Naive thymus-derived CD4-positive, alpha-beta T cell (primary cell): ENCODE measurements at regions not wholly inside any gene's neighbourhood (a gene's known extent, or its start where the extent isn't known, plus 50 kb on each side); places are given as distances from the start of the nearest gene placed in this dataset.

Source experiments
- ATAC-seq: fragments of 150-1000 bp; cut with Tn5 transposase; 2 replicates; pipeline ENCODE4 v1.10.0; 2021; ENCODE audit warnings: mild to moderate bottlenecking, moderate library complexity
- CTCF ChIA-PET: fragments of 350-600 bp; sonication (Branson Sonifier 250); formaldehyde crosslinking; loops from one replicate; lab custom pipeline; 2021; ENCODE audit warnings: antibody characterized with exemption; lab: Charles Lee
- POLR2A ChIA-PET: fragments of 350-600 bp; sonication (Branson Sonifier 250); formaldehyde crosslinking; loops from one replicate; lab custom pipeline; 2021; ENCODE audit warnings: antibody characterized with exemption, inconsistent platforms; lab: Charles Lee
- DNase-seq, 9 donors: peaks; one replicate each; pipeline versions ENCODE4 v3.0.0 to v3.0.0-alpha.2; 2020 to 2022; ENCODE audit warnings: mixed read lengths in 1 of 9
- H3K27ac ChIP-seq: one replicate; pipeline ENCODE4 v1.7.0; 2013; ENCODE audit warnings: mild to moderate bottlenecking, low read depth, low read length, moderate library complexity
- H3K27me3 ChIP-seq, 2 donors: one replicate each; pipeline ENCODE4 v1.7.0; 2013; ENCODE audit warnings: low read length in 2 of 2, mild to moderate bottlenecking in 2 of 2, moderate library complexity in 2 of 2; ENCODE audit not compliant: control insufficient read depth in 2 of 2, insufficient read depth in 2 of 2
- H3K36me3 ChIP-seq, 3 experiments: 1 replicate in 2 of 3; 2 replicates in 1 of 3; pipeline ENCODE4 v1.7.0; 2013; ENCODE audit warnings: low read length in 3 of 3, mild to moderate bottlenecking in 3 of 3, moderate library complexity in 1 of 3; ENCODE audit not compliant: insufficient read depth in 3 of 3, control insufficient read depth in 2 of 3
- H3K4me1 ChIP-seq, 2 donors: one replicate each; pipeline ENCODE4 v1.7.0; 2013; ENCODE audit warnings: low read length in 2 of 2, mild to moderate bottlenecking in 2 of 2, moderate library complexity in 1 of 2; ENCODE audit not compliant: control insufficient read depth in 2 of 2, insufficient read depth in 2 of 2
- H3K4me3 ChIP-seq: 2 replicates; pipeline ENCODE4 v1.7.0; 2013; ENCODE audit warnings: mild to moderate bottlenecking, low read length
- H3K9me3 ChIP-seq, 3 experiments: 1 replicate in 2 of 3; 2 replicates in 1 of 3; pipeline ENCODE4 v1.7.0; 2013; ENCODE audit warnings: low read length in 3 of 3; ENCODE audit not compliant: control insufficient read depth in 2 of 3
- H3K27ac Mint-ChIP-seq, 9 donors: one replicate each; pipeline ENCODE4 v1.8.0; 2020 to 2022; ENCODE audit warnings: mixed read lengths in 9 of 9, mild to moderate bottlenecking in 8 of 9, moderate library complexity in 5 of 9, inconsistent platforms in 2 of 9
- H3K27me3 Mint-ChIP-seq, 5 donors: one replicate each; pipeline ENCODE4 v1.8.0; 2021 to 2022; ENCODE audit warnings: mixed read lengths in 5 of 5, mild to moderate bottlenecking in 1 of 5
- H3K36me3 Mint-ChIP-seq, 5 donors: one replicate each; pipeline ENCODE4 v1.8.0; 2020 to 2022; ENCODE audit warnings: mixed read lengths in 5 of 5, mild to moderate bottlenecking in 3 of 5, inconsistent platforms in 1 of 5
- H3K4me1 Mint-ChIP-seq, 7 donors: one replicate each; pipeline ENCODE4 v1.8.0; 2020 to 2022; ENCODE audit warnings: mixed read lengths in 7 of 7, mild to moderate bottlenecking in 3 of 7, inconsistent platforms in 1 of 7
- H3K4me3 Mint-ChIP-seq, 10 donors: one replicate each; pipeline ENCODE4 v1.8.0; 2020 to 2022; ENCODE audit warnings: mild to moderate bottlenecking in 10 of 10, mixed read lengths in 10 of 10, moderate library complexity in 6 of 10, inconsistent platforms in 2 of 10
- H3K9me3 Mint-ChIP-seq, 11 donors: one replicate each; pipeline ENCODE4 v1.8.0; 2020 to 2022; ENCODE audit warnings: mixed read lengths in 11 of 11, mild to moderate bottlenecking in 4 of 11, inconsistent platforms in 1 of 11, moderate library complexity in 1 of 11
- intact Hi-C, 2 donors: fragments of 100-400 bp; cut with micrococcal nuclease; formaldehyde crosslinking; loops; one replicate each; pipeline ENCODE4 v1.15.1; 2023

DNA sequence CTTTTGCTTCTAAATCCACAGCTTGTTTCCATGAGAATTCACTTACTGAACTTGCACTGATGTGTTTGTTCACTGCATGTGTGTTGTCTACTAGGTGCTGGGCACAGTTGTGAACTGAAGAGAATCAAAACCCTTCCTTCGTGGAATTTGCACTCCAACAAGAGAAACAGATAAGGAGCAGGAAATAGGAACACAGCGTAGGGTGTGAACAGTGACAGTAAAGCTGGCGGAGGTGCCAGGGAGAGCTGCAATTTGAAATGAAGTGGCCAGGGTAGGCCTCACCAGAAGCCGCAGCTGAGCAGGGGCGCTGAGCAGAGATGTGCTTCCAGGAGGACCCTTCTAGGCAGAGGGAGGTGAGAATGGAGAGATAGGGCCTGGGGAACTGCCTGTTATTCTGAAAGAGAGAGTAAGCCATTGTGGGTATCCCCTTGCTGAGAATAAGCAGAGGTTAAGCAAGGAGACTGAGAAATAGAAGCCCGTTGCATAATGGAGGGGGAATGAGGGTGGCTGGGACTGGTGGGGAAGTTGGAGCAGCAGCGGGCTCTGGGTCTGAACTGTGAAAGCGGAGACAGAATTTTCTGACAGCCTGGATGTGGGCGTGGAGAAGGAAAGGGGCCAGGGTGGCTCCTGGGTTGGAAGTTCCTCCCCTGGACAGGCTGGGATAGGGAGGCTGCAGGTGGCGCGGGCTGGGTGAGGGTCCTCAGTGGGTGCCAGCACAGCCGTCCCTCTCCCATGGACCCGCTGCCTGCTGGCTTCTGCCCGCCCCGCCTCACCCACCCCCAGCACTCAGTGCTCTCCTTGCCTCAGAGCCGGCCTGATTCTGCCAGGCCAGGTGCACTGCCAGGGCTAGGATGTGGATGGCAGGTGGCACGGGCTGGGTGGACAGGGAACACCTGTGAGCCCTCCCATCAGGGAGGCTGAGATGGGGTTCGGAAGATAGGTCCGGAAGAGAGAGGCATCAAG lies 114.7 kb upstream of the AFDN start:
- ChIA-PET POLR2A (no interaction called here), CTCF (no interaction called here)
- peaks cover 10 to 21% (median 16%) of the 10 kb centered on the region in 7 donors for H3K4me1 Mint-ChIP-seq
- H3K27ac ChIP-seq: no peak overlapping the region
- H3K27me3 Mint-ChIP-seq: peaks cover 71 to 93% (median 83%) of the 10 kb centered on the region in 5 donors
- no peaks in the 10 kb centered on the region for H3K36me3 Mint-ChIP-seq
- H3K36me3 ChIP-seq: no peaks in the 10 kb centered on the region
- H3K9me3 Mint-ChIP-seq: peaks cover 0 to 2% (median 0%) of the 10 kb centered on the region in 11 donors
- H3K4me3 ChIP-seq: no peak overlapping the region
- peaks cover 0 to 6% of the 10 kb centered on the region in 2 donors for H3K27me3 ChIP-seq
- intact Hi-C loops: no loop called here
- DNase-seq (no peak), ATAC-seq (no peak)
- H3K4me3 Mint-ChIP-seq: no peak overlapping the region
- H3K27ac Mint-ChIP-seq: peak overlapping the region in 1 of 9 donors; percentile 60
- H3K9me3 ChIP-seq: no peaks in the 10 kb centered on the region
- peaks cover 0 to 3% of the 10 kb centered on the region in 2 donors for H3K4me1 ChIP-seq

DNA sequence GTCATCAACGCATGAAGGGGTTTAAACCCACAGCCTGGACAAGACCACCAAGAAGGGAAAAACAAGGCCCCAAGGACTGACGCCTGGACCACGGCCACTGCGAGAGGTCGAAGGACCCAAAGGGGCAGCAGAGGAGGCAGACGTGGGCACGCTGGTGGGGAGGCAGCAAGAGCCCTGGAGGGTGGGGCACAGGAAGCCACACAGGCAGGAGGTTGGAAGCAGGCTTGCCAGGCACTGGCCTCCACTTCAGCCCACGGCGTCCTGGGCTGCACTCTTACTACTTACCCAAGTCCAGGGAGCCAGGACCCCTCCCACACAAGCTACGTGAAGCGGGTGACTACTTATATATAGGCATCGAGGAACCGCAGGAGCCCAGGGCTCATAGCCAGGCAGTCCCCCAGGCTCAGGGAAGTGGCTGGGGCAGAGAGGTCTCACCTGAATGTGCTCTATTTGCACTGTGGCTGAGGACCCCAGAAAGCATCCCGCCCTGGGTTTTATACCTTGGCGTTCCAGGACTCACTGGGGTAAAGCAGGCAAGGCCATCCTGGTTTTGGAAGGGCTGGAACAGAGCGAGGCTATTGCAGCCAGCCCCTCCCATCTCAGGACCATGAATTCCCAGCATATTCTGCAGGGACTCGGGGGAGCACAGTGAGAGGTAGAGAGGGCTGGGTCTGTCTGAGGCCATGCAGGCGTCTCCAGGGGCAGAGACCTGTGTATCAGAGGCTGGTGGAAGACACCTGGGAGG lies 113.8 kb upstream of the AFDN start:
- no peaks in the 10 kb centered on the region for H3K4me1 ChIP-seq
- no peak overlapping the region for H3K27ac Mint-ChIP-seq
- H3K36me3 Mint-ChIP-seq: no peaks in the 10 kb centered on the region
- peaks cover 62 to 93% (median 79%) of the 10 kb centered on the region in 5 donors for H3K27me3 Mint-ChIP-seq
- ChIA-PET CTCF (no interaction called here), POLR2A (no interaction called here)
- ATAC-seq (no peak), DNase-seq (no peak)
- no peak overlapping the region for H3K4me3 ChIP-seq
- peaks cover 0 to 2% (median 0%) of the 10 kb centered on the region in 11 donors for H3K9me3 Mint-ChIP-seq
- H3K27ac ChIP-seq: no peak overlapping the region
- no peak overlapping the region for H3K4me3 Mint-ChIP-seq
- intact Hi-C loops: no loop called here
- H3K36me3 ChIP-seq: no peaks in the 10 kb centered on the region
- H3K4me1 Mint-ChIP-seq: peaks cover 5 to 12% (median 10%) of the 10 kb centered on the region in 7 donors
- H3K27me3 ChIP-seq: peaks cover 0 to 6% of the 10 kb centered on the region in 2 donors
- no peaks in the 10 kb centered on the region for H3K9me3 ChIP-seq

DNA sequence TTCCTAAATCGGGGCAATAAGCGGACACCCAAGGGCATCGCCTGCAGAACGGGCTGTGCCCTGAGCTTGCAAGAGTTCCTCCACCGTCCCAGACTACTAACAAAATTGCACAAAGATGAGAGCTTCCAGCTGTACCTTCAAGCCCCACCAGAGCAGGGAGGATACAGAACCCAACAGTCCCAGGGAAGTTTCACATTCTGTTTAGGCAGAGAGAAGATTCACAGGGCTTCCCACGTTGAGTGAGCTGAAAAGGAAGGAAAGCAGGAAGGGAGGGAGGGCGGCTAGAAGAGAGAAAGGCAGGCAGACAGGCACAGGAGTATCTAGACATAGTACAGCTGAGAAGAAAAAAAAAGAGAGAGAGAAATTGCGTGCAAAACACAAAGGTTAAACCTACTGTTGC lies 112.6 kb upstream of the AFDN start:
- Mint-ChIP-seq H3K27me3 (peaks cover 59 to 87% (median 72%) of the 10 kb centered on the region in 5 donors), H3K9me3 (peaks cover 0 to 7% (median 0%) of the 10 kb centered on the region in 11 donors), H3K27ac (no peak overlapping the region), H3K36me3 (no peaks in the 10 kb centered on the region), H3K4me1 (peaks cover 0 to 7% (median 2%) of the 10 kb centered on the region in 7 donors), H3K4me3 (no peak overlapping the region)
- CTCF ChIA-PET: no interaction called here
- no peaks in the 10 kb centered on the region for H3K9me3 ChIP-seq
- no peaks in the 10 kb centered on the region for H3K36me3 ChIP-seq
- H3K4me3 ChIP-seq: no peak overlapping the region
- POLR2A ChIA-PET: no interaction called here
- no peak overlapping the region for H3K27ac ChIP-seq
- DNase-seq: no peak
- ATAC-seq: no peak
- no peaks in the 10 kb centered on the region for H3K4me1 ChIP-seq
- peaks cover 0 to 6% of the 10 kb centered on the region in 2 donors for H3K27me3 ChIP-seq
- intact Hi-C loops: no loop called here

DNA sequence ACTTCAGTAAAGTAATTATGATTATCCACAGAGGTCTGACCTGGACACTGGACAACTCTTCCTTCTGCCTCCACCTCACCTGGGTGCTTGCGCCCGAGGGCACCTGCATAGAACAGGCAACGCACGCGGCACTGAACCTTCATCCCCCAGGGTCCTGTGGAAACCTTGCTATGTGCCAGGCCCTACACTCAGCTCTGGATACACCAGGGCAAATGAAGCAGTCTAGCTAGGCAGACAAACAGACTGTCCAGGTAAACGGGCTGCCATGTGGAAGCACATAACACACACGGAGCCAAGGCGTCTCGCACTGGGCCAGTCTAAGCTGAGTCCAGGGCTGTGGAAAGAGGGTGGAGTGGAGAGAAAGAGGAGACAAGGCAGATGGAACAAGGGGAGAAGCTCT lies 109.3 kb upstream of the AFDN start:
- Mint-ChIP-seq H3K4me1 (no peaks in the 10 kb centered on the region), H3K9me3 (peaks cover 0 to 9% (median 0%) of the 10 kb centered on the region in 11 donors), H3K27ac (no peak overlapping the region), H3K4me3 (no peak overlapping the region), H3K27me3 (peaks cover 43 to 65% (median 62%) of the 10 kb centered on the region in 5 donors), H3K36me3 (no peaks in the 10 kb centered on the region)
- H3K27me3 ChIP-seq: peaks cover 0 to 6% of the 10 kb centered on the region in 2 donors
- no peak overlapping the region for H3K27ac ChIP-seq
- ATAC-seq (no peak), DNase-seq (no peak)
- no peak overlapping the region for H3K4me3 ChIP-seq
- ChIA-PET POLR2A (interaction anchor here (0.6 kb wide), 2 partner anchors 980 to 1697 kb away, joined by 3 read pairs; no protein-coding TSS in a partner anchor), CTCF (no interaction called here)
- H3K9me3 ChIP-seq: no peaks in the 10 kb centered on the region
- no peaks in the 10 kb centered on the region for H3K36me3 ChIP-seq
- no peaks in the 10 kb centered on the region for H3K4me1 ChIP-seq
- intact Hi-C loops: no loop called here

DNA sequence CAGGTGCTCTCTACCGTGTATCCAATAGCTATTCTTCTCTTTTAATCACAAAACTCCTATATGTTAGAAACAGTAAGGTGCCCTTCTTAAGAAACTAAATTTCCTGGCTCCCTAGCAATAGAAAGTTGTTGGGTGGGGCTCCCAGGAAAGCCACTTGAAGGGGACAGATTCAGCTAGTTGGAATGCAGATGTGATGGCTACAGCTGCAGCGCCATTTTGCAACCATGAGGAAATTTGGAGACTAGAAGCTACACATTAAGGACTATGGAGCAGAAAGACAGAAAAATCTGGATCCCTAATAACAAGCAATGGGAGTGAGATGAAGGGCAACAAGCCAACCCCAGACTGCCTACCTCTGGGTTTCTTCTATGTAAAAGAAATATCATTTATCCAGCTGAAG lies 108.8 kb upstream of the AFDN start:
- ChIA-PET POLR2A (interaction anchor here (0.6 kb wide), 2 partner anchors 980 to 1697 kb away, joined by 3 read pairs; no protein-coding TSS in a partner anchor), CTCF (no interaction called here)
- H3K9me3 Mint-ChIP-seq: peaks cover 0 to 9% (median 0%) of the 10 kb centered on the region in 11 donors
- H3K27ac Mint-ChIP-seq: no peak overlapping the region
- H3K4me1 Mint-ChIP-seq: no peaks in the 10 kb centered on the region
- Histone ChIP-seq H3K27ac (no peak overlapping the region), H3K4me3 (no peak overlapping the region), H3K9me3 (no peaks in the 10 kb centered on the region), H3K4me1 (no peaks in the 10 kb centered on the region), H3K36me3 (no peaks in the 10 kb centered on the region), H3K27me3 (peaks cover 0 to 6% of the 10 kb centered on the region in 2 donors)
- peaks cover 40 to 63% (median 59%) of the 10 kb centered on the region in 5 donors for H3K27me3 Mint-ChIP-seq
- DNase-seq: no peak
- no peak for ATAC-seq
- intact Hi-C loops: no loop called here
- H3K4me3 Mint-ChIP-seq: no peak overlapping the region
- H3K36me3 Mint-ChIP-seq: no peaks in the 10 kb centered on the region

- ATAC-seq (no peak), DNase-seq (no peak)
- no peaks in the 10 kb centered on the region for H3K36me3 Mint-ChIP-seq
- no peak overlapping the region for H3K4me3 Mint-ChIP-seq
- POLR2A ChIA-PET: no interaction called here
- peaks cover 0 to 26% (median 9%) of the 10 kb centered on the region in 11 donors for H3K9me3 Mint-ChIP-seq
- no peak overlapping the region for H3K27ac Mint-ChIP-seq
- H3K4me1 Mint-ChIP-seq: no peaks in the 10 kb centered on the region
- no peaks in the 10 kb centered on the region for H3K27me3 ChIP-seq
- intact Hi-C loops: no loop called here
- no peaks in the 10 kb centered on the region for H3K9me3 ChIP-seq
- H3K27me3 Mint-ChIP-seq: peaks cover 40 to 61% (median 47%) of the 10 kb centered on the region in 5 donors
- no peaks in the 10 kb centered on the region for H3K4me1 ChIP-seq
- CTCF ChIA-PET: no interaction called here
- H3K36me3 ChIP-seq: no peaks in the 10 kb centered on the region
- H3K27ac ChIP-seq: no peak overlapping the region
- H3K4me3 ChIP-seq: no peak overlapping the region
Observed at GRCh38 chr6:167719920-167720319, 106.8 kb upstream of the AFDN start.
